Suppressor macrophage treated with lipopolysaccharide for 4 hours (primary cell): ENCODE measurements at regions not wholly inside any gene's neighbourhood (a gene's known extent, or its start where the extent isn't known, plus 50 kb on each side); places are given as distances from the start of the nearest gene placed in this dataset.
"Not testable (repeated sequence)": the region's sequence is repeated elsewhere in the genome, so short reads cannot be mapped to it uniquely, and the experiment has no call there.

Experiments used
- DNase-seq: peaks from one replicate; pipeline ENCODE4 v3.0.0-alpha.2; 2020

DNA sequence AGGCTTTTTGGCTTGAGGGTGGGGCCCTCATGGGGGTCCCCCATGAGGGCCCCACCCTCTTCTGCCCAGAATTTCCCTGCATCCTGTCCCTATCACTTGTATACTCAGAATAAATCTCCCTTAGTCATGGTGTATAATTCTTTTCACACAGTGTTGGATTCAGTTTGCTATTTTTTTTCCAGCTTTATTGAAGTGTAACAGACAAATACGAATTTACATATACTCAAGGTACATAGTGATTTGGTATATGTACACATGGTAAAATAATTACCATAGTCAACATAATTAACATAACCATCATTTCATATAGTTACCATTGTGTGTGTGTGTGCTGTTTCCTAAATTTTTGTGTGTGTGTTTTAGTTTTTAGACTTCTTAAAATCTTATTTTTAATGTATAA, 289.4 kb downstream of the CNTNAP3B start:
- not testable (repeated sequence) for DNase-seq

DNA sequence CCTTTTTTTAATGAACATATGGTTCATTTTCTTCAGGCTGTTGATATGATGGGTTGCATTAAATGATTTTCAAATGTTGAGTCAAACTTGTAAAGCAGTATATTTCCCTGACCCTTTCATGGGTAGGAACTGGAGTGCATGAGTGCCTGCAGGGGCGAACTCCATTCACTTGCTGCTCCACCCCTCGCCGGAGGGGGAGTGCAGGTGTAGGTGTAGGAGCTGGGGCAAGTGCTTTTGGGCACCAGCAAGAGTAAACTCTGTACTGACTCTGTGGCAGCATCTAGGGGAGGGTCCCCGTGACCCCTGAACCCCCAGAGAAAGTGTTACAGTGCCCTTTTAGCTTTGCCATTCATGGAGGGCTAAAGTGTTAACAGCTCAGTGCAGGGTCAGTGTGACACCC, 290.3 kb downstream of the CNTNAP3B start:
- DNase-seq: not testable (repeated sequence)

DNA sequence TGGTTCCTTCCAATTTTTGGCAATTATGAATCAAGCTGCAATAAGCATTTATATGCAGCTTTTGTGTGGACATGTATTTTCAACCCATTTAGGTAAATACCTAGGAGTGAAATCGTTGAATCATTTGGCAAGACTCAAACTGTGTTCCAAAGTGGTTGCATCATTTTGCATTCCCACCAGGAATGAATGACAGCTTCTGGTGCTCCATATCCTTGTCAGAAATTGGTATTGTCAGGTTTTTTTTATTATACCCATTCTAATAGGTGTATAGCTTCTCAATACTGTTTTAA, 290.7 kb downstream of the CNTNAP3B start:
- DNase-seq: not testable (repeated sequence)

DNA sequence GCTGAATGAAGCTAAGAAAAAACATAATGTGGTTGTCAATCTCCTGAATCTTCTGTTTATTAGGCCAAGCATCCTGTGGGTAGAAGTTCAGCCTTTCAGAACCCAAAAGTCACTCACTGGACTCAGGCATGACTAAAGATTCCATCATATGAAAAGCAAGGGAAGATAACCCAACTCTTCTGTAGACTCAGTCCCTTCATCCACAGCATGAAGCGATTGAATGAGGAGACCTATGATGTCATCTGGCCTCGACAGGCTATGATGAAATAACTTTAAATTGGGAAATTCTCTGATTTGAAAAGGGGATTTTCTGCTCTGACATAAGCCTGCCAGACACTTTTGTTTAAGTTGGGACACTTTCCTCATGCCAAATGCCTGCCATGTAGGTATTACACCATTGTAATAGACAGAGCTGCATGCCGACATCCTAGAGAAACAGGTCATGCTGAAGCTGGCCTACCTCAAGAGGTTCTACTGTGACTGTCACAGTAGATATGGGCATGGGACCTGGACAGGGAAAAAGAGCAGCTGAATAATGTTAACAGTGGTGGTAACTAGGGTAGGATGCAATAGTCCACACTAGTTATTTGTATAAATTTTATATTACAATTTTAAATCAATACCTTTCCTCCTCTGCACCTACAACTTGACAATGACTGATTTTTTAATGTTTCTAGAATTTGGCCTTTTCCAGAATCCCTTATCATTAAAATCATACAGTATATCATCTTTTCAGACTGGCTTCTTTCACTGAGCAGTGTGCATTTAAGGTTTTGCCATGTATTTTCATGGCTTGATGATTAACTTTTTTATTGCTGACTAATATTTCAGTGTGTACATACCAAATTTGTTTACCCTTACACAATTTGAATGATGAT, 291.3 kb downstream of the CNTNAP3B start:
- DNase-seq: not testable (repeated sequence)

DNA sequence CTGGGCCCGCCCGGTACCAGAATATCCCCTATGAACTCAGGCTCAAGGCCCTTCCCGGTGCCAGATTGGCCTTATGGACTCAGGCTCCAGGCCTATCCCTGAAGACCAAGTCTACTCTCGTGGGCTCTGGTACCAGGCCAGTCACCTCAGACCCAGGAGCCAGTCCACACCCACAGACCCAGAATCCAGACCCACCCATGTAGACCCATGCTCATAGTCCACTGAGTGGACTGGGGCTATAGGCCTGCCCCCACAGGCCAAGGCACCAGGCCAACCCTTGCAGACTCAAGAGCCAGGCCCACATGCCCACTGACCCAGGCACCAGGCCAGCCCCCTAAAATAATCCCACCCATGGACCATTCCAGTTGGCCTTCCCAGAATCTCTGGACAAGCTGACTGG, 296.1 kb downstream of the CNTNAP3B start:
- DNase-seq: not testable (repeated sequence)

DNA sequence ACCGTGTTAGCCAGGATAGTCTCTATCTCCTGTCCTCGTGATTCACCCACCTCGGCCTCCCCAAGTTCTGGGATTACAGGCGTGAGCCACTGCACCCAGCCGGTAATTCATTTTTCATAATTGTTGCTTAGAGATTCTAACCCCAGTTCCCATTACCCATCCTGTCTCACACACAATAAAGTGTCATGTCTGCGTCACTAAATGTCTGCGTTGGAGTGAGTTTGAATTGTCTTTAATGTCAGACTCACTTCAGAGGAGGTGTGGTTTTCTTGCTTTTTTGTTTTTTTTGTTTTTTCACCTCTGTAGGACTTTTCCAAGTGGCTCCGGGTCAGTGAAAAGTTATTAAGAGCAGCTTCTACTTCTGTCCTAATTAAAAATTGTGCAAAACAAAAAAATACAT, 304.5 kb downstream of the CNTNAP3B start:
- not testable (repeated sequence) for DNase-seq

DNA sequence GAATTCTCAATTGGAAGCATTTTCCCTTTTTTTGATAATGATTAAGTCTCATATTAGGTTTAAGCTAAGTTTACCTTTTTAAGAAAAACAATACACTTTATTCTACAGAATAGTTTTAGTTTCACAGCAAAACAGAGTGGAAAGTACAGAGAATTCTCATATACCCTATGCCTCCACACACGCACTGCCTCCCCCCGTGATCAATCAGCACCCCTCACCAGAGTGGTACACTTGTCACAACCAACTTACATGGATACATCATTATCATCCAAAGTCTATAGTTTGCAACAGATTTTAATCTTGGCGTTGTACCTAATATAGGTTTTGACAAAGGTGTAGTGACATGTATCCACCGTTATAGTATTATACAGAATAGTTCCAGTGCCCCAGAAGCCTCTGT, 326.5 kb downstream of the CNTNAP3B start:
- DNase-seq: not testable (repeated sequence)

DNA sequence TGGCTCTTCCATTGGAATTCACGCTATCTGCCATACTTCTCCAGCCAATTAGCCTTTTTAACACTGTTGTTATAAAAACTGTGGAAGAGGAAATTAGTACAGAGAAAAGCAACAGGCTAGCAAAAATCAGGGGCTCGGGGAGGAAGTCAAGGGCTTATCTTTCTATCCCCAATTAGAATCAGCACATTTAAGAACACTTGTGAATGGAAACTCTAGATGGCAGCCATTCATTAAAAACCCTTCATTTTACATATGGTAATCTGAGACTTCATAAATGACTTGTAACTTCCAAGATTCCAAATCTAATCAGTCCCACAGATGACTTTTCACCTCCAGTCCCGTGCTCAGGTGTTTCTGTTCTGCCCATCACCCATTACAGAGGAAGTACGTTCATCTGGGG, 330.5 kb downstream of the CNTNAP3B start:
- DNase-seq: peak; percentile 13

DNA sequence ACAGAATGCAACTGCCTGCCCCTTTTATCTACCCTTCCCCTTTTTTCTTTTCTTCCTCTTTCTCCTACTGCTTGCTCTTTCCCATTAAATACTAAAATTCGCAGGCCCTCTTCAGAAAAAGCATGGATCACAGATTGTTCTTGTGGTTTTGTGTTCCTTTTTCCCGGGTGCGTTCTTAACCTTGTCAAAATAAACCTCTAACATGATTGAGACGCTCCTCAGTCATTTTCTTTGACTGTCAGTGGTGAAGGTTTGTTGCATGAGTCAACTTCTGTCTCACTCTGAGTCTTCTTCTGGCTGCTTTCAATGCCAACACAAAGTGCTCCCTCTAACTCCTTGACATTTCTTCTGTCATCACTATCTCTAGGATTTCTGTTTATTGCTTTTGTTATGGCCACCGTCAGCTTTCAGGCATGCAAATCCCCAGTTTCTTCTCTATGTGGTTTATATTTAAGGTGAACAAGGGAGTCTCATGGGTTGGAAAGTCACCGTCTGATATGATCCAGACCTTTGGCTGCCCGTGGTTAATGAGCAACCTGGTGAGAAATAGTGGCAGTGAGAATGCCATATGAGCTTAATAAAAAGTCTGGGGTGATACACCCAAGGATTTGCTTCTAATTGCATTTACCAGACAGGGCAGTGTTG, 338.4 kb downstream of the CNTNAP3B start:
- DNase-seq: peak; percentile 39

DNA sequence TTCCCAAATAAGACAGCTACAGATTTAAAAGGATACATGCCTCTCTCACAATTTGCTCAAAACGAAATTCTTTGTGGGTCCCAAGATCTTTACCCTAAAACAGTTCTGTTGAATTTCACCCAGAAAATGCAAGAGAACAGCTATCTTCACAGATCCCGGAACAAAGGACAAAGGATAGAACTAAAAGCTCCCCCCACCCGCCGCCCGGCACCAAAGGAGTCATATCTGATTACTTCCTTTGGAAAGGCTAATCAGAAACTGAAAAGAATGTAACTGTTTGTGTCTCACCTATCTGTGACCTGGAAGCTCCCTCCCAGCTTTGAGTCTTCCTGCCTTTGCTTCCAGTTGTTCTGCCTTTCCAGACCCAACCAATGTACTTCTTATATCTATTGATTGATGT, 339.2 kb downstream of the CNTNAP3B start:
- not testable (repeated sequence) for DNase-seq

DNA sequence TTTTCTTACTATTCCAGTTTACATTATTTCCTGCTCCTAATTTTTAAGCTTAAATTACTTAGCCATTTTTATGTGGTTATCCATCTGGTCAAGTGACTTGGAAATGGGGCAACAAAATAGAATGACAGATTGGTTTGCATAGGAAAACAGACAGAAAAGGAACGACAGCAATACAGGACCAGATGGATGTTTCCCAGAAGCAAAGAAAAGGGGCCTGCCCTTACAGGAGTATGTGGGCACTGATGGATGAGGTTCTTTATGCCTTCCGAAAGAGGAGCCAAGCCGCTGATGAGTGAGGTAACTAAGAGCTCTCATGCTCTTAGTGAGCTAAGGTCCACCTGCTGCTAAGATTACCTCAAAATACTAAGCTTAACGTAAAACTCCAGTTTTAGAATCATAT, 339.8 kb downstream of the CNTNAP3B start:
- not testable (repeated sequence) for DNase-seq

DNA sequence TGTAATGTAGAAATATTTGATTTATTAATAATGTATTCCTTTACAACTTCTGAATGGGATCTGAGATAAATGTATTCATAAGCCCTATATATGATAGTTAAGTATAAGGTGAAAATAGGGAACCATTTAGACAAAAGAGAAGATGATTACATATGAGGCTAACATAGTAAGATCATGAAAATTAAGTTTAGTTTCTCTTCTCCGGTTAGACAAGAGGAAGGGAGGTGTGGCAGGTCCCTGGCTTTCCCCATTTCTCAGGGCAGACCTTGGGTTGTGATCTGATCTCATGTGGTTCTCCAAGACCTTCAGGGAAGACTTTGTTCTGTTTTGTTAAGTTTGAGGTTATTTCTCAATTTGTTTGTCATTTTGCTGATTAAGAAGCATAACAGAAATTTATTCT, 341.3 kb downstream of the CNTNAP3B start:
- peak; percentile 71 for DNase-seq

DNA sequence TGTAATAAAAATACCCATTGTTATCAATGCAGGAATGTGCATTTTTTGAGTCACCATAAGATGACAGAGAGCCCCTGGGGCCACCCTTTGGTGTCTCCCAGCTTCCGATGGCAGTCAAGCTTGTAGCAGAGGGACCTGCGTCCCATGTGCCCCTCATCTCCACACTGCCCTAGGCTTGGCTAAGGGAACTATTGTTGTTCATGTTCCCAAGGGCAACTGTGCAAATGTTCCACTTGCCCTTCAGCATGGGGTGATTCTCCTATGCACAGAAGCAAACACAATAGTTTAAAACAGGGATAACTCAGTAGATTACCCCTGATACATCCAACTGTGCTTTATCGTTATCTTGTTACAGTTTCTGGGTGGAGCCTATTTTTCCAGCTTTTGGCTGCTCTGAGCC, 342.0 kb downstream of the CNTNAP3B start:
- not testable (repeated sequence) for DNase-seq

DNA sequence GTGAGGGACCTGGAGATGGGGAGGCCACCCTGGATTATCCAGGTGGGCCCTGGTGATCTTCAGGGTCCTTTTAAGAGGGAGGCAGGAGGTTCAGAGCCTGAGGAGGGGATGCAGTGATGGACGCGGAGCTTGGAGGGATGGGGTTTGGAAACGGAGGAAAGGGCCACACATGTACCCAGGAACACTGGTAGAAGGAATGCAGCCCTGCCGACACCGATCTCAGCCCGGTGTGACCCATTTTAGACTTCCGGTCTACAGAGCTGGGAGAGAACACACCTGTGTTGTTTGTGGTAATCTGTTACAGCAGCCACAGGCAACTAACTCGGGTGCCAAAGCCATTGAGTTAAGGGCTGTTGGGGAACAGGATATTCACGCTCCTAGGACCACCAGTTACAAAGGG, 345.2 kb downstream of the CNTNAP3B start:
- DNase-seq: not testable (repeated sequence)

DNA sequence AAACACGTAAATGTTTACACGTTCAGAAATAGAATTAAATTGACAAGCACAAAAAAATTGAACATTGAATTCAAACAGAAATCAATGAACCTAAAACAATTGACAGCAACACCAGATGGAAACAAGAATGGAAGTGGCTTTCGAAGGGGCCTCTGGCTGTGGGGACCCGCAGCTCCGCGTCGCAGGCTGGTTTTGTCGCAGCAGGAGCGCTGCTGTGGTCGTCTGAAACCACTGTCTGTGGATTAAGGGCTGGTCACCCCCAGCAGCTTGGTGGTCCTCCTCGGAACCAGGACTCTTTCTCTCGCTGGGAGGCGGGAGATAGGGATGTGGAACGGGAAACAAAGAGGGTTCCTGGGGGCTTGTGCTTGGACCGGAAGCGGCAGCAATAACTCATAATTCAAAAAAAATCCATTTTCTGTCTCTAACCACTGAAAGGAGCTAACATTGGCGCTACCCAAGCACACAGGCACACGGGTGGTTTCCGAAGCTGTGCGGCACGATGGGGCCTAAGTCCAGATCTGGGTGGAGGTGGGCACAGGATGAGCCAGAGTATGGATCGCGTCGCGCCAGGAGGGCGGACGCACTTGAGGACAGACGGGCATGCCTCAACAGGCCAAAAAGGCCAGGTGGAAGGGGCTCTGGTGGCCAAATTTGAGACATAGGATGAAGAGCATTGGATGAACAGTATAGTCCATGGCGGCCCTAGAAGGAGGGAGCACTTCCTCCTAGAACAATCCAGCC, 346.0 kb downstream of the CNTNAP3B start:
- DNase-seq: not testable (repeated sequence)

DNA sequence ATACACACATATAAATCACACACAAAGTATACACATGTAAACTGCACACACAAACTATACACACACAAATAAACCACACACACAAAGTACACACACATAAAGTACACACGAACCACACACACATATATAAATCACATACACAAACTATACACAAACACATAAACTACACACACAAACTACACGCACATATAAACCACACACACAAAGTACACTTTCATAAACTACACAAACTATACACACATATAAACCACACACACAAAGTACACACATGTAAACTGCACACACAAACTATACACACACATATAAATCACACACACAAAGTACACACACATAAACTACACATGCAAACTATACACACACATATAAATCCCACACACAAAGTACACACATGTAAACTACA, 347.3 kb downstream of the CNTNAP3B start:
- not testable (repeated sequence) for DNase-seq

DNA sequence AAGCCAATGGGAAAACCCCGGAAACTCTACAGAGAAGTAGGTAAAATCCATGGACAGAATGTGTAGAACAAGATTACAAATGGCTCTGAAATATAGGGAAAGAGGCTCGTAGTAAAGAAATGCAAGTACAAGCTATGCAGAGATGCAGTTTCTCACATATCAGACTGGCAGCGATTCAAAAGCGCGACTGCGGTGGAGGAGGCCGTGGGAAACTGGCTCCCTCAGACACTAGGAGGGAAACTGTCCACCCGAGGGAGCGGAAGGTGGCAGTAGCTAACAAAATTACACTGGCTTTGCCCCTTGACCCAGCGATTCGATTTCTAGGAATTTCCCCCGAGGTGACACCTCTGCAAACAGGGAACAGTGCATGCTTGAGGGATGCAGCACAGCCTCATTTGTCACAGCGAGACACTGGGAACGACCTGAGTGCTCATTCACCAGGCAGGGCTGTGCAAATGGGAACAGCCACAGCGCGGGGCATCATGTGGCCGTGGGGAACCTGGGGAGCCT, 349.3 kb downstream of the CNTNAP3B start:
- not testable (repeated sequence) for DNase-seq

DNA sequence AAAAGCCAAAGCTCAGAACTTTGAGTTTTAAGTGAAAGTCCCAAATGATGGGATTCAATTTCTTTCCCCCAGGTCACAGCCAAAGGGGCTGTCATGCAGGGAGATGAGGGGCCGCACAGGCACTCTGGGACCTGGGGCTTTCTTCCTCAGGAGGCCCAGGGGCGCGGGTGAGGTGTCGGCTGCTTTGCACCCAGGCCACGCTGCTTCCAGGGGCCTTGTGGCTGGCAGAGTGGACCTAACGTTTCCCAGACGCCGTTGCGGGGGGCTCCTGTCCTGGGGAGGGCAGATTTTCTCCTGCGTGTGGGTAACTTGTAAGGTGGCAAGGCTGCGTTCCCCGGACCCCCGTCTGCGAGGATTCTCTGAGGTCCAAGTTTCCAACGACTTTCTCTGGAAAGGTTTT, 350.0 kb downstream of the CNTNAP3B start:
- DNase-seq: not testable (repeated sequence)

DNA sequence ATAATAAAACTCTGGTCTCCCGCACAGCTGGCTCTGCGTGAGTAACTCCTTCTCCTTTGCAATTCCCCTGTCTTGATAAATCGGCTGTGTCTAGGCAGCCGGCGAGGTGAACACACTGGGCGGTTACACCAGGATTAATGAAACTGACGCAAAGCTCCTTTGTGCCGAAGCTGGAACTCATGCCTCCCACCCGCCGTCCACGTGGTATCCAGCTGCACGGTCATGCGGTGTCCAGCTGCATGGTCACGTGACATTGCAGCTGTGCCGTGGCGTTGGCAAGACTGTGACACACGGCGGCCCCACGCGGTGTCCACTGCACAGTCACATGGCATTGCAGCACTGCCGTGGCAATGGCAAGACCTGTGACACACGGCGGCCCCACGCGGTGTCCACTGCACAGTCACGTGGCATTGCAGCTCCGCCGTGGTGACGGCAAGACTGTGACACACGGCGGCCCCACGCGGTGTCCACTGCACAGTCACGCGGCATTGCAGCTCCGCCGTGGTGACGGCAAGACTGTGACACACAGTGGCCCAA, 350.6 kb downstream of the CNTNAP3B start:
- not testable (repeated sequence) for DNase-seq

DNA sequence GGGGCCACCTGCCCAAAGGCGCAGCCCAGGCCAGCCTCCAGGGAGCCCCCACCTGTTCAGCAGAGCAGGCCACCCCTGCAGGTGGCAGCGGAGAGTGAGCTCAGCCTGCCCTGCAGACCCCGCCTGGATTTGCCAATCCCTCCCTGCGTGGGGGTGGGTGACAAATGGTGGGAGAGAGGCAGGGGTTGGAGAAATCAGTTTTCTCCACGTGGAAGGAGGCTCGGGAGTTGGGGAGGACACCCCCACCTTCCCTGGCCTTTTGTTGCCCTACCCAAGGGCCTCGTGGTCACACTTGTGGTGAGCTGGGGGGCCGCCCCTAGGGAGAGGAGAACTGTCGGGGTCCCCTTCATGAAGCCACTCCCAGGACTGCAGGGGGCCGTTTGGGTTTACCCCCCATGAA, 351.7 kb downstream of the CNTNAP3B start:
- DNase-seq: not testable (repeated sequence)

DNA sequence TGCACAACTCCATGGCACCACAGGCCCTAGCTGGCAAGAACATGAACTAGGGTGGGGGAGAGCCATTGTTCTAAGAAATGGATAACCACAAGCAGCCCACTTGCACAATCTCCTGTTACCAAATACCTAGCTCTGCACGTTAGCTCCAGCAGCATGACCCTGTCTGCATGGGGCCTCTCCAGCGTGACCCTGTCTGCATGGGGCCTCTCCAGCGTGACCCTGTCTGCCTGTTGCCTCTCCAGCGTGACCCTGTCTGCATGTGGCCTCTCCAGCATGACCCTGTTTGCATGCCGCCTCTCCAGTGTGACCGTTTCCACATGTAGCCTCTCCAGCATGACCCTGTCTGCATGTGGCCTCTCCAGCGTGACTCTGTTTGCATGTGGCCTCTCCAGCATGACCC, 356.7 kb downstream of the CNTNAP3B start:
- DNase-seq: not testable (repeated sequence)

DNA sequence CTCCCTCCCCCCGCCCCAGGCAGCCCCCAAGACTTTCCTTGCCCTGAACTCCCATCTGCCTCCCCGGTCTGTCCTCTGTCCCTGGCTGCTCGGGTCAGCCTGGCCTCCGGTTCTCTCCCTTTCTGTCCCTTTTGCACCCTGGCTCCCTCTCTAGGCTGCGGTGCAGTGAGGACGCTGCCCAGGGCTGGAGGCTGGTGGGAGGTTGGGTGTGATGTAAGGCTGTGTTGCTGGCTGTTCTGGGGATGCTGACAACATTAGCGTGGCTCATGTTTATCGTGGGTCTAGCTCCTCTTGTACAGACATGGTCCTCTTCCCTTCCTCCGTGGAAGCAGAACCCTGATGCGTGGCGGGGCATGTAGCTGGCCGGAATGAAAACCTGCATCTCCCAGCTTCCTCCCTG, 357.5 kb downstream of the CNTNAP3B start:
- DNase-seq: not testable (repeated sequence)

DNA sequence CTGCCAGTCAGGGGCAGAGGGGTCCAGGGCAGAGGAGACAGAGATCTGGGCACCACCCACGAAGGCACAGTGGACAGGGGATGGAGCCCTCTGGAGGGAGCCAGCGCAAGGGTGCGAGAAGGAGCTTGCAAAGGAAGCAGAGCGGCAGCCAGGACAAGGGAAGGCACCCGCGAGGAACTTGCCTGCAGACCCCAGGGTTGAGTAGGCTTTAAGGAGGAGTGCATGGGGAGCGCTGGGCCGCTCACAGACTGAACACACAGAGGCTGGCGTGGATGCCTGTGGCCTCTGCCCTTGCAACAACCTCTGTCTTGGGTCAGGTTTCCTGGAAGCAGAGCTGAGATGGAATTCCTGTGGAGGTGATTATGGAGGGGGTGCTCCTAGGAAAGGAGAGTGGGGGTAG, 374.4 kb downstream of the CNTNAP3B start:
- DNase-seq: not testable (repeated sequence)
